ENCODE measurements at regions not wholly inside any gene's neighbourhood (a gene's known extent, or its start where the extent isn't known, plus 50 kb on each side); places are given as distances from the start of the nearest gene placed in this dataset.

DNA sequence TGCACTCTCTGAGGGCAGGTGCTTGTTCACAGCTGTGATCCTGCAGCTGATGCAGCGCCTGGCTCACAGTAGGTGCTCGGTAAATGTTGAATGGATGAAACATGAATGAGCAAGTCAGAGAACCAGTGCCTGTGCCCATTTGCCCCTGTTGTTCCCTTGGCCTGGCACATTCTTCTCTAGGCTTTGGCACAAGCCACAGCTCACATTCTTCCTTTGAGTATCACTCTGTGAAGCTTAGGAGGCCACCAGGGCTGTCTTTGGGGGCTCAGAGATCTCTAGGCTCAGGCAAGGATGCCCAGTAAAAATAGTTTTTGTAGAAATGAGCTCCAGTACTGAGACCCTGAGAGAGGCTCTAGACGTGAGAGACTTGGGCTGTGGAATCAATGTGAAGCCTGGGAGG is 144.6 kb upstream of the NAV2 start:
- Histone ChIP-seq H3K4me3 (no peak overlapping the region), H3K36me3 (replicated peaks in 1 of 2; ENCODE audit: insufficient read depth in 1 of 2, low read depth in 2 of 2) (no peaks in the 10 kb centered on the region), H3K27ac (no peak overlapping the region), H3K9me3 (no peaks in the 10 kb centered on the region), H3K27me3 (no peaks in the 10 kb centered on the region), H3K4me1 (peaks cover 6% of the 10 kb centered on the region)
- 86 to 95% methylated on average over 3 of the region's 3 CpGs for WGBS, 2 donors
- ATAC-seq (no peak), DNase-seq (no peak)
- no peak for TF ChIP-seq POLR2A (IDR thresholded peaks at IDR 0.05)
- TF ChIP-seq, protein P1, sequence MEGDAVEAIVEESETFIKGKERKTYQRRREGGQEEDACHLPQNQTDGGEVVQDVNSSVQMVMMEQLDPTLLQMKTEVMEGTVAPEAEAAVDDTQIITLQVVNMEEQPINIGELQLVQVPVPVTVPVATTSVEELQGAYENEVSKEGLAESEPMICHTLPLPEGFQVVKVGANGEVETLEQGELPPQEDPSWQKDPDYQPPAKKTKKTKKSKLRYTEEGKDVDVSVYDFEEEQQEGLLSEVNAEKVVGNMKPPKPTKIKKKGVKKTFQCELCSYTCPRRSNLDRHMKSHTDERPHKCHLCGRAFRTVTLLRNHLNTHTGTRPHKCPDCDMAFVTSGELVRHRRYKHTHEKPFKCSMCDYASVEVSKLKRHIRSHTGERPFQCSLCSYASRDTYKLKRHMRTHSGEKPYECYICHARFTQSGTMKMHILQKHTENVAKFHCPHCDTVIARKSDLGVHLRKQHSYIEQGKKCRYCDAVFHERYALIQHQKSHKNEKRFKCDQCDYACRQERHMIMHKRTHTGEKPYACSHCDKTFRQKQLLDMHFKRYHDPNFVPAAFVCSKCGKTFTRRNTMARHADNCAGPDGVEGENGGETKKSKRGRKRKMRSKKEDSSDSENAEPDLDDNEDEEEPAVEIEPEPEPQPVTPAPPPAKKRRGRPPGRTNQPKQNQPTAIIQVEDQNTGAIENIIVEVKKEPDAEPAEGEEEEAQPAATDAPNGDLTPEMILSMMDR (IDR thresholded peaks at IDR 0.05) = no peak
- intact Hi-C loops (cut with DNase I) = no loop called here

DNA sequence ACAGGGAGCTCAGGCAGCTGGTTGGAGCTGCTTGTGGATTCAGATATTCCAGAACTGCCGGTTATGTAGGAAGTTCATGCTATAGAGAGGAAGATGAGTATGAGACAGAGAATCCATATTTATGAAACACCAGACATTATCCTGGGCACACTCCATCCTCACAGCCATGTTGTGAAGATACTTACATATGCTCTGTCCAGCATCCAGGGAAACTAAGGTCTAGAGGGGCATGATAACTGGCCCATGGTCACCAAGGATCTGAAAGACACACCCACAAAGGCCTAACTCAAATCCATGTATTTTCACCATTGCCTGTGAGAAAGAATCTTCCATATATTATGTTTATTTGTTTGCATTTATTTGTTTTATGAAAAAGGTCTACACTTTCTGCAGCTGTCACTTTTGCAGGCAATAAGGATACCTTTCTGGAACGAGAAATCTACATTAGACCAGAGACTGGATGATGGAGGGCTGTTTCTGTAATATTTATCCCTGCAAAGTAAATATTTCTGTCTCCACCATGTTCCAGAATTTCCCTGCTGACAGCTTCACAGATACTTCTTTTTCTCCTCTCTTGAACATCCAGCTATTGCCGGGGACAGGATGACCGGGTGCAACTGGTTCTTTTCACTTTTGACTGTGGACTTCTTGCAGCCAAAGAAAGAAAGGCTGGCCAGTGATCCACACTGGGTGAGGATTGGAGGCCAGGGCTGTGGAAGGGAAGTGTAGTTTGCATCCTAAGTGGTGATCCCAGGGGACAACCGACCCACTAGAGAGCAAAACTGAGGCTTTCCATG is 145.9 kb upstream of the NAV2 start:
- no peaks in the 10 kb centered on the region for H3K9me3 ChIP-seq
- H3K27me3 ChIP-seq = no peaks in the 10 kb centered on the region
- H3K4me1 ChIP-seq = peaks cover 6% of the 10 kb centered on the region
- no peak for TF ChIP-seq POLR2A (IDR thresholded peaks at IDR 0.05)
- TF ChIP-seq, protein P1 (IDR thresholded peaks at IDR 0.05) = no peak
- H3K36me3 ChIP-seq (replicated peaks in 1 of 2; ENCODE audit: insufficient read depth in 1 of 2, low read depth in 2 of 2) = no peaks in the 10 kb centered on the region
- intact Hi-C loops (cut with DNase I) = no loop called here
- ATAC-seq (no peak), DNase-seq (no peak)
- H3K27ac ChIP-seq = no peak overlapping the region
- 86 to 88% methylated on average over 5 of the region's 5 CpGs for WGBS, 2 donors
- H3K4me3 ChIP-seq = no peak overlapping the region

DNA sequence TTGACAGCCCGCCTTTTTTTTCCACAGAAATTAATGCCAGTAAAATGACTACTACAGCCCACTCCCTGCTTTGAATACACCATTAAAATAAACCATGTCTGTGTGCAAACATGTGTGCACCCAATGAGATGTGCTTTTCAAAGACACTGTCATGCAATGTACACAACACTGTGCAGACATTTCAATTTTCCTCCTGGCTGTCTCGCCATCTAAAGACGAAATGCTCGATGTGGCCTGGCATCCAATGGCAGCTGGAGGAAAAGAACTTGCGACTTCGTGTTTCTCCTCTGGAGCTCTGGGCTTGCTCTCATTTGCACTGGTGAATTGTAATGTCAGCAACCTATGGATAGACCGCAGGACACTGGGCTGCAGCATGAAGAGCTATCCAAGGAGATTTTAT is 147.0 kb upstream of the NAV2 start:
- no peaks in the 10 kb centered on the region for H3K27me3 ChIP-seq
- WGBS, 2 donors = 88 to 91% methylated on average over 7 of the region's 7 CpGs
- no peak overlapping the region for H3K27ac ChIP-seq
- H3K4me1 ChIP-seq = peaks cover 6% of the 10 kb centered on the region
- DNase-seq (no peak), ATAC-seq (no peak)
- H3K9me3 ChIP-seq = no peaks in the 10 kb centered on the region
- intact Hi-C loops (cut with DNase I) = no loop called here
- H3K36me3 ChIP-seq (replicated peaks in 1 of 2; ENCODE audit: insufficient read depth in 1 of 2, low read depth in 2 of 2) = no peaks in the 10 kb centered on the region
- H3K4me3 ChIP-seq = no peak overlapping the region
- TF ChIP-seq POLR2A (IDR thresholded peaks at IDR 0.05) = no peak
- TF ChIP-seq, protein P1 (IDR thresholded peaks at IDR 0.05) = no peak

DNA sequence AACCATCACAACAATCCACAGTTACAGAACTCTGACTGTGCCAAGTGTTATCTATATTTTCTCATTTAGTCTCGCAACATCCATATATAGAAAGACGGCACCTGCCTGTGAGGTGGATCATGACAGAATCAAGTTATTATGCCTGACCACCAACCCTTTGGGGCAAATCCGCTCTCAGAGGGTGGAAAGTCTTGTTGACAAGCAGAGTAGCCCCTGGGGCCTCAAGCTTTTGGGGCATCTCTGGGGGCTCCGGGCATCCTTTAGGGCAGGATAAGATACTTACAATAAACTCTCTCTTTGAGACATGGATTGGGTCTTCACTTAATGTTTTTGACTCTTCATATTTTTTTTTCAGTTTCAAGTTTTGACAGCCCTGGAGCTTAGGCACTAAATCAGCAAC is 150.5 kb upstream of the NAV2 start:
- intact Hi-C loops (cut with DNase I) = loop anchor here (2.0 to 5.0 kb wide), 2 partner anchors 181 to 340 kb away; no protein-coding TSS in a partner anchor
- TF ChIP-seq POLR2A (IDR thresholded peaks at IDR 0.05) = no peak
- TF ChIP-seq, protein P1 (IDR thresholded peaks at IDR 0.05) = no peak
- no peak for DNase-seq
- Histone ChIP-seq H3K9me3 (no peaks in the 10 kb centered on the region), H3K27me3 (no peaks in the 10 kb centered on the region), H3K4me3 (no peak overlapping the region), H3K4me1 (peaks cover 6% of the 10 kb centered on the region), H3K36me3 (replicated peaks in 1 of 2; ENCODE audit: insufficient read depth in 1 of 2, low read depth in 2 of 2) (no peaks in the 10 kb centered on the region), H3K27ac (no peak overlapping the region)
- no peak for ATAC-seq
- WGBS, 2 donors = 83 to 93% methylated on average over 4 of the region's 4 CpGs

DNA sequence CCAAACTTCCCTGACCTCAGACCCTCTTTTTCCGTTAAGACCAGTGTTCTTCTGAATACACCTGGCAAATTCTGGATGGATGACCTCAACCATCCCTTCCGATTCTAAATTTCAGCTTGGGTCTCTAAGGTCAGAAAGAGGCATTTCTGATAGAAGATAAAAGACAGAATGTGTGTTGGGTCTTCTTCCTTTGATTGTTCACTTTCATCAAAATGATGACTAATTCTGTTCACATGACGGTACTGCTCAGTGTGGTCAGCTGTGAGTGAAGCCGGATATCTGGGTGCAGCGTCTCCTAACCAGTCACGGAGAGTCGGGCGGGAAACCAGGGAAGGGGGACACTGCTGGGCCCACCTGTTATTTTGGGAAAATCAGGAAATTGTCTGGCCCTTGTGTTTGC is 151.6 kb upstream of the NAV2 start:
- peaks cover 6% of the 10 kb centered on the region for H3K4me1 ChIP-seq
- H3K9me3 ChIP-seq = no peaks in the 10 kb centered on the region
- ATAC-seq (no peak), DNase-seq (no peak)
- H3K36me3 ChIP-seq (replicated peaks in 1 of 2; ENCODE audit: insufficient read depth in 1 of 2, low read depth in 2 of 2) = no peaks in the 10 kb centered on the region
- H3K4me3 ChIP-seq = no peak overlapping the region
- H3K27me3 ChIP-seq = no peaks in the 10 kb centered on the region
- intact Hi-C loops (cut with DNase I) = loop anchor here (5.0 kb wide), 1 partner anchor 341 kb away; no protein-coding TSS in a partner anchor
- TF ChIP-seq, protein P1 (IDR thresholded peaks at IDR 0.05) = no peak
- TF ChIP-seq POLR2A (IDR thresholded peaks at IDR 0.05) = no peak
- H3K27ac ChIP-seq = no peak overlapping the region
- WGBS, 2 donors = 80 to 88% methylated on average over 8 of the region's 8 CpGs
